Activated naive CD4-positive, alpha-beta T cell treated with anti-CD3 and anti-CD28 coated beads, Interleukin-2, amount 50 U/mL, for 72 hours (primary cell): ENCODE measurements at regions not wholly inside any gene's neighbourhood (a gene's known extent, or its start where the extent isn't known, plus 50 kb on each side); places are given as distances from the start of the nearest gene placed in this dataset.
"Not testable (repeated sequence)": the region's sequence is repeated elsewhere in the genome, so short reads cannot be mapped to it uniquely, and the experiment has no call there.

ENCODE experiments used
- ATAC-seq, 2 donors: fragments of 150-1000 bp; cut with Tn5 transposase; 2 replicates each; pipeline ENCODE4 v1.10.0; 2021; ENCODE audit warnings: mild to moderate bottlenecking in 2 of 2, moderate library complexity in 2 of 2
- DNase-seq, 2 donors: peaks; one replicate each; pipeline ENCODE4 v3.0.0; 2021 to 2022; ENCODE audit warnings: low spot score in 2 of 2
- H3K27ac Mint-ChIP-seq, 2 donors: one replicate each; pipeline ENCODE4 v1.8.0; 2022; ENCODE audit warnings: mild to moderate bottlenecking in 2 of 2, mixed read lengths in 2 of 2
- H3K36me3 Mint-ChIP-seq, 2 donors: one replicate each; pipeline ENCODE4 v1.8.0; 2022; ENCODE audit warnings: mixed read lengths in 2 of 2
- H3K9me3 Mint-ChIP-seq, 2 donors: one replicate each; pipeline ENCODE4 v1.8.0; 2022; ENCODE audit warnings: mixed read lengths in 2 of 2

GRCh38 chr2:116088236-116088635 is 1645.8 kb downstream of the DPP10 start:
- DNase-seq (no peak), ATAC-seq (no peak)
- Mint-ChIP-seq H3K36me3 (no peaks in the 10 kb centered on the region), H3K27ac (no peak overlapping the region), H3K9me3 (peaks cover 0 to 16% of the 10 kb centered on the region in 2 donors)

- no peak for DNase-seq
- peaks cover 22 to 23% of the 10 kb centered on the region in 2 donors for H3K9me3 Mint-ChIP-seq
- no peak overlapping the region for H3K27ac Mint-ChIP-seq
- no peak for ATAC-seq
- no peaks in the 10 kb centered on the region for H3K36me3 Mint-ChIP-seq
Observed at GRCh38 chr2:116094196-116094595, 1651.8 kb downstream of the DPP10 start.

GRCh38 chr2:116095636-116096035 is 1653.2 kb downstream of the DPP10 start:
- ATAC-seq: no peak
- Mint-ChIP-seq H3K9me3 (peaks cover 22 to 28% of the 10 kb centered on the region in 2 donors), H3K36me3 (no peaks in the 10 kb centered on the region), H3K27ac (no peak overlapping the region)
- no peak for DNase-seq

GRCh38 chr2:116098049-116098448 is 1655.6 kb downstream of the DPP10 start:
- Mint-ChIP-seq H3K9me3 (peaks cover 26 to 32% of the 10 kb centered on the region in 2 donors), H3K36me3 (no peaks in the 10 kb centered on the region), H3K27ac (no peak overlapping the region)
- ATAC-seq: no peak
- DNase-seq: no peak

- Mint-ChIP-seq H3K27ac (no peak overlapping the region), H3K9me3 (peaks cover 5 to 11% of the 10 kb centered on the region in 2 donors), H3K36me3 (no peaks in the 10 kb centered on the region)
- ATAC-seq (no peak), DNase-seq (no peak)
Observed at GRCh38 chr2:116109471-116109870, 1667.0 kb downstream of the DPP10 start.

GRCh38 chr2:116117845-116118244 is 1675.4 kb downstream of the DPP10 start:
- DNase-seq (no peak), ATAC-seq (no peak)
- Mint-ChIP-seq H3K9me3 (peaks cover 6 to 17% of the 10 kb centered on the region in 2 donors), H3K36me3 (peaks cover 0 to under 1% of the 10 kb centered on the region in 2 donors), H3K27ac (no peak overlapping the region)

- Mint-ChIP-seq H3K9me3 (peaks cover 6 to 16% of the 10 kb centered on the region in 2 donors), H3K36me3 (no peaks in the 10 kb centered on the region), H3K27ac (no peak overlapping the region)
- DNase-seq (no peak), ATAC-seq (no peak)
Observed at GRCh38 chr2:116132833-116133232, 1681.7 kb upstream of the DDX18 start.

GRCh38 chr2:116133381-116133942 is 1681.0 kb upstream of the DDX18 start:
- H3K36me3 Mint-ChIP-seq: no peaks in the 10 kb centered on the region
- ATAC-seq: no peak
- DNase-seq: no peak
- no peak overlapping the region for H3K27ac Mint-ChIP-seq
- H3K9me3 Mint-ChIP-seq: peaks cover 9 to 16% of the 10 kb centered on the region in 2 donors

GRCh38 chr2:116141891-116142474 is 1672.5 kb upstream of the DDX18 start:
- no peak for ATAC-seq
- H3K9me3 Mint-ChIP-seq: peaks cover 24 to 26% of the 10 kb centered on the region in 2 donors

GRCh38 chr2:116142644-116143227 is 1671.8 kb upstream of the DDX18 start:
- Mint-ChIP-seq H3K9me3 (peaks cover 22 to 24% of the 10 kb centered on the region in 2 donors), H3K27ac (no peak overlapping the region), H3K36me3 (no peaks in the 10 kb centered on the region)
- no peak for DNase-seq
- no peak for ATAC-seq

More at GRCh38 chr2:116141891-116142474, 1672.5 kb upstream of the DDX18 start:
- H3K27ac Mint-ChIP-seq: no peak overlapping the region
- H3K36me3 Mint-ChIP-seq: no peaks in the 10 kb centered on the region
- no peak for DNase-seq

GRCh38 chr2:116145031-116145430 is 1669.5 kb upstream of the DDX18 start:
- Mint-ChIP-seq H3K27ac (no peak overlapping the region), H3K9me3 (peaks cover 17 to 18% of the 10 kb centered on the region in 2 donors), H3K36me3 (no peaks in the 10 kb centered on the region)
- DNase-seq (no peak), ATAC-seq (no peak)

- Mint-ChIP-seq H3K36me3 (peaks cover 0 to 6% of the 10 kb centered on the region in 2 donors), H3K9me3 (peaks cover 15 to 21% of the 10 kb centered on the region in 2 donors), H3K27ac (no peak overlapping the region)
- DNase-seq: no peak
- ATAC-seq: no peak
Observed at GRCh38 chr2:116148361-116148760, 1666.1 kb upstream of the DDX18 start.

- H3K36me3 Mint-ChIP-seq: peaks cover 0 to 16% of the 10 kb centered on the region in 2 donors
- H3K27ac Mint-ChIP-seq: no peak overlapping the region
- peaks cover 29 to 41% of the 10 kb centered on the region in 2 donors for H3K9me3 Mint-ChIP-seq
- DNase-seq (no peak), ATAC-seq (no peak)
Observed at GRCh38 chr2:116153729-116154128, 1660.8 kb upstream of the DDX18 start.

- DNase-seq (no peak), ATAC-seq (no peak)
- H3K36me3 Mint-ChIP-seq: peaks cover 12 to 19% of the 10 kb centered on the region in 2 donors
- H3K9me3 Mint-ChIP-seq: peaks cover 30 to 43% of the 10 kb centered on the region in 2 donors
- no peak overlapping the region for H3K27ac Mint-ChIP-seq
Observed at GRCh38 chr2:116160657-116161056, 1653.8 kb upstream of the DDX18 start.

GRCh38 chr2:116162395-116162794 is 1652.1 kb upstream of the DDX18 start:
- no peak for DNase-seq
- peaks cover 12 to 19% of the 10 kb centered on the region in 2 donors for H3K36me3 Mint-ChIP-seq
- no peak overlapping the region for H3K27ac Mint-ChIP-seq
- H3K9me3 Mint-ChIP-seq: peaks cover 25 to 34% of the 10 kb centered on the region in 2 donors
- ATAC-seq: no peak

GRCh38 chr2:116167107-116167506 is 1647.4 kb upstream of the DDX18 start:
- Mint-ChIP-seq H3K9me3 (peaks cover 26 to 29% of the 10 kb centered on the region in 2 donors), H3K27ac (no peak overlapping the region), H3K36me3 (peaks cover 6 to 7% of the 10 kb centered on the region in 2 donors)
- ATAC-seq (no peak), DNase-seq (no peak)

- Mint-ChIP-seq H3K27ac (no peak overlapping the region), H3K9me3 (peaks cover 12 to 23% of the 10 kb centered on the region in 2 donors), H3K36me3 (peaks cover 0 to 4% of the 10 kb centered on the region in 2 donors)
- ATAC-seq: no peak
- no peak for DNase-seq
Observed at GRCh38 chr2:116180072-116180471, 1634.4 kb upstream of the DDX18 start.

- H3K27ac Mint-ChIP-seq, ATAC-seq: not testable (repeated sequence)
Observed at GRCh38 chr2:116190684-116191083, 1623.8 kb upstream of the DDX18 start.

More at GRCh38 chr2:116190684-116191083, 1623.8 kb upstream of the DDX18 start:
- Mint-ChIP-seq H3K36me3 (peaks cover 12 to 34% of the 10 kb centered on the region in 2 donors), H3K9me3 (peaks cover 52 to 55% of the 10 kb centered on the region in 2 donors)
- DNase-seq: not testable (repeated sequence)
